ENCODE measurements at regions not wholly inside any gene's neighbourhood (a gene's known extent, or its start where the extent isn't known, plus 50 kb on each side); places are given as distances from the start of the nearest gene placed in this dataset. TPM values are rescaled to one million over a fixed set of nuclear protein-coding genes. Genes with fewer than 3 reads are reported as not detected.

Small RNA genes in the stretch of these regions (small RNA-seq; reads per million reads assigned to genes)
- gene EIF4A1P12 (not detected), gene MIR3171 (not detected), gene MIR4307 (not detected)

Measured in urinary bladder (tissue), 1 donor.